ENCODE measurements at regions not wholly inside any gene's neighbourhood (a gene's known extent, or its start where the extent isn't known, plus 50 kb on each side); places are given as distances from the start of the nearest gene placed in this dataset.

- TF ChIP-seq CTCF (IDR thresholded peaks at IDR 0.05; ENCODE audit: low read depth, low read length) = no peak
- H3K4me3 ChIP-seq (ENCODE audit: low read depth, low read length) = no peak overlapping the region
Measured at GRCh38 chr1:165060285-165060793, 296.2 kb downstream of the LMX1A start.

DNA sequence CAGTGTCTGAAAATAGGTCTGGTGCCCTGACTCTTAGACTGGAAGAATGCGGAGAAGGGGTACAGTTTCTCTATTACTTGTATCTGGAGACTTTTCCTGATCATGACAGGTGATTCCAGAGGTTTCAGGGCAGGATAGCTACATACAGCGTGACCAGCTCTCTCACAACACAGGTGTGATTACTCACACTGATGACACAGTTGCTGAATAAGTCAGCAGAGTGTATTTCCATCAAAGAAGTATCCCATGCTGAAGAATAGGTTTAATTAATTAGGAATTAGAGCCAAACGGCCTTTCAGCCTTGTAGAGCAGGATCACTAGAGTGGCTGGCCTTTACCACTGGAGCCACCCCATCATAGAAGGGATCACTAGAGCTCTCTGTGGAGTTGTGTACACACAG lies 298.6 kb downstream of the LMX1A start:
- no peak for TF ChIP-seq CTCF (IDR thresholded peaks at IDR 0.05; ENCODE audit: low read depth, low read length)
- H3K4me3 ChIP-seq (ENCODE audit: low read depth, low read length) = no peak overlapping the region

DNA sequence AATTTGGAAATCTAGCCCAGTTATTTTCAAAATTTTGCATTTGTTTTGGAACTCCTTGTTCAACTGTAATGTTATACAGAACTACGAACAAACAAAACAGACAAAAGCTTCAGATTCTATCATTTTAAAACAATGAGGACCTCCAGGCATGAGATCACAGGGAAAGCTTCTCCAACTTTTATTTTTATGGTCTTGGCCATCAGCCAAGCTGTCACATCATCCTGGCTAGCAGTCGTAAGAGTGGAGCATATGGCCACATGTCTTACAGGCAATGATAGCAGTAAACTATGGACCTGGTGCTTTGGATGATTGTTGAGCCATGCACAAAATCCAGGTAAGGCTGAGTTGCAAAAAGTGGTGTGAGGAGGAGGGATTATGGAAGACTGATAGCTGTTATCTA lies 299.6 kb downstream of the LMX1A start:
- no peak overlapping the region for H3K4me3 ChIP-seq (ENCODE audit: low read depth, low read length)
- TF ChIP-seq CTCF (IDR thresholded peaks at IDR 0.05; ENCODE audit: low read depth, low read length) = no peak

DNA sequence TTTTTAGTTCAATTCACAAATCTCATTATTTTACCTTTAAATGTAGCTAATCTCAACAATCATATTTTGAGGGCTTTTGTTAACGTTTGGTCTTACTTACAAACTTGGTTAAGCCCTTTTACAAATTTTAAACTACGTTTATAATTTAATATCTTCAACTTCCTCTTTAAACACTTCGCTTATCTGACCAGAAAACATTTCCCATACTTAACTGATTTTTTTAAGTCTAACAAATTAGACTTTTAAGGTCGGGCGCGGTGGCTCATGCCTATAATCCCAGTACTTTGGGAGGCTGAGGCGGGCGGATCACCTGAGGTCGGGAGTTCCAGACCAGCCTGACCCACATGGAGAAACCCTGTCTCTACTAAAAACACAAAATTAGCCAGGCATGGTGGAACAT lies 300.9 kb downstream of the LMX1A start:
- no peak for TF ChIP-seq CTCF (IDR thresholded peaks at IDR 0.05; ENCODE audit: low read depth, low read length)
- H3K4me3 ChIP-seq (ENCODE audit: low read depth, low read length) = no peak overlapping the region

GRCh38 chr1:165054627-165055026 lies 301.9 kb downstream of the LMX1A start:
- no peak for TF ChIP-seq CTCF (IDR thresholded peaks at IDR 0.05; ENCODE audit: low read depth, low read length)
- H3K4me3 ChIP-seq (ENCODE audit: low read depth, low read length) = no peak overlapping the region

- no peak overlapping the region for H3K4me3 ChIP-seq (ENCODE audit: low read depth, low read length)
- no peak for TF ChIP-seq CTCF (IDR thresholded peaks at IDR 0.05; ENCODE audit: low read depth, low read length)
Measured at GRCh38 chr1:165053351-165053750, 303.2 kb downstream of the LMX1A start.

DNA sequence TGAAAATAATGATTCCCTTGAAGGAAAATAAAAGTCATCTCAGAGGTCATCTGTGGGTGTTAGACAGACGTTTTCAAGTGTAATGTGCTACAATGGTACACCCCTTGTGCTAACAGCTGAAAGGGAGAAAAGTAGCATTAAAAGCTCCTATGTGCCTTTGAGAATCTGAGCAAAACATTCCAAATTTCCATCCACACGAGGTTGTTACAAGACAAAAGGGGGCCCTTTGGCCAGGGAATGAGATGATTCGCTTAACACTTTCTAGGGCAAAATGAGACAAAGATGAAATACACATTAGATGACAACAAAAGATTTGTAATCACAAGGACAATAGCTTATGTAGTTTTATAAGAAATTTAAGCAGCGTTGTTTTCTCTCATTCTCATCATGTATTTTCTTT lies 303.6 kb downstream of the LMX1A start:
- H3K4me3 ChIP-seq (ENCODE audit: low read depth, low read length) = no peak overlapping the region
- no peak for TF ChIP-seq CTCF (IDR thresholded peaks at IDR 0.05; ENCODE audit: low read depth, low read length)

Data from WI38 (cell line).